Activated CD8-positive, alpha-beta memory T cell treated with anti-CD3 and anti-CD28 coated beads, Interleukin-2, amount 50 U/mL, for 48 hours (primary cell): ENCODE measurements at regions not wholly inside any gene's neighbourhood (a gene's known extent, or its start where the extent isn't known, plus 50 kb on each side); places are given as distances from the start of the nearest gene placed in this dataset.
"Not testable (repeated sequence)": the region's sequence is repeated elsewhere in the genome, so short reads cannot be mapped to it uniquely, and the experiment has no call there.

Source experiments
- DNase-seq: peaks from one replicate; pipeline ENCODE4 v3.0.0-alpha.2; 2020

GRCh38 chr10:91005276-91005675 is 84.4 kb upstream of the ANKRD1 start:
- DNase-seq: not testable (repeated sequence)

- DNase-seq: peak; percentile 81
Observed at GRCh38 chr10:91006001-91006751, 85.3 kb upstream of the ANKRD1 start.

GRCh38 chr10:91006752-91007346 is 86.0 kb upstream of the ANKRD1 start:
- DNase-seq: no peak

- DNase-seq: no peak
Observed at GRCh38 chr10:91007655-91008054, 86.8 kb upstream of the ANKRD1 start.

- no peak for DNase-seq
Observed at GRCh38 chr10:91009121-91009520, 88.2 kb upstream of the ANKRD1 start.

GRCh38 chr10:91010952-91011351 is 90.1 kb upstream of the ANKRD1 start:
- DNase-seq: no peak

- no peak for DNase-seq
Observed at GRCh38 chr10:91012502-91012901, 91.6 kb upstream of the ANKRD1 start.

- no peak for DNase-seq
Observed at GRCh38 chr10:91013985-91014384, 93.1 kb upstream of the ANKRD1 start.

- no peak for DNase-seq
Observed at GRCh38 chr10:91017198-91017597, 96.3 kb upstream of the ANKRD1 start.

GRCh38 chr10:91021901-91022300 is 101.0 kb upstream of the ANKRD1 start:
- no peak for DNase-seq

GRCh38 chr10:91022390-91022789 is 101.5 kb upstream of the ANKRD1 start:
- DNase-seq: no peak

- no peak for DNase-seq
Observed at GRCh38 chr10:91022924-91023699, 102.2 kb upstream of the ANKRD1 start.

- no peak for DNase-seq
Observed at GRCh38 chr10:91023700-91024398, 103.0 kb upstream of the ANKRD1 start.

GRCh38 chr10:91024541-91024940 is 103.7 kb upstream of the ANKRD1 start:
- DNase-seq: no peak

- no peak for DNase-seq
Observed at GRCh38 chr10:91032611-91033206, 111.8 kb upstream of the ANKRD1 start.

GRCh38 chr10:91033324-91033950 is 112.5 kb upstream of the ANKRD1 start:
- no peak for DNase-seq

- no peak for DNase-seq
Observed at GRCh38 chr10:91034042-91034441, 113.2 kb upstream of the ANKRD1 start.

- no peak for DNase-seq
Observed at GRCh38 chr10:91034494-91035159, 113.7 kb upstream of the ANKRD1 start.

GRCh38 chr10:91035650-91036292 is 114.9 kb upstream of the ANKRD1 start:
- DNase-seq: no peak

GRCh38 chr10:91036807-91037411 is 116.0 kb upstream of the ANKRD1 start:
- no peak for DNase-seq

GRCh38 chr10:91038971-91039370 is 118.1 kb upstream of the ANKRD1 start:
- no peak for DNase-seq
